Esophagus muscularis mucosa (tissue), 3 donors: ENCODE measurements at regions not wholly inside any gene's neighbourhood (a gene's known extent, or its start where the extent isn't known, plus 50 kb on each side); places are given as distances from the start of the nearest gene placed in this dataset.
"Not testable (repeated sequence)": the region's sequence is repeated elsewhere in the genome, so short reads cannot be mapped to it uniquely, and the experiment has no call there.

ENCODE experiments used
- POLR2AphosphoS5 ChIP-seq, 2 donors: sonication (generic); formaldehyde crosslinking; IDR thresholded peaks; one replicate each; pipeline ENCODE4 v1.6.1; 2017; ENCODE audit warnings: antibody characterized with exemption in 2 of 2
- TF ChIP-seq, protein P1 (sequence below), 3 experiments: fragments of 200-600 bp in 2 of 3; fragments of 450-650 bp in 1 of 3; sonication (generic) in 2 of 3; IDR thresholded peaks; one replicate each; pipeline ENCODE4 v1.5.1; 2017 to 2019; ENCODE audit warnings: antibody characterized with exemption in 3 of 3, mild to moderate bottlenecking in 2 of 3, moderate library complexity in 1 of 3

DNA sequence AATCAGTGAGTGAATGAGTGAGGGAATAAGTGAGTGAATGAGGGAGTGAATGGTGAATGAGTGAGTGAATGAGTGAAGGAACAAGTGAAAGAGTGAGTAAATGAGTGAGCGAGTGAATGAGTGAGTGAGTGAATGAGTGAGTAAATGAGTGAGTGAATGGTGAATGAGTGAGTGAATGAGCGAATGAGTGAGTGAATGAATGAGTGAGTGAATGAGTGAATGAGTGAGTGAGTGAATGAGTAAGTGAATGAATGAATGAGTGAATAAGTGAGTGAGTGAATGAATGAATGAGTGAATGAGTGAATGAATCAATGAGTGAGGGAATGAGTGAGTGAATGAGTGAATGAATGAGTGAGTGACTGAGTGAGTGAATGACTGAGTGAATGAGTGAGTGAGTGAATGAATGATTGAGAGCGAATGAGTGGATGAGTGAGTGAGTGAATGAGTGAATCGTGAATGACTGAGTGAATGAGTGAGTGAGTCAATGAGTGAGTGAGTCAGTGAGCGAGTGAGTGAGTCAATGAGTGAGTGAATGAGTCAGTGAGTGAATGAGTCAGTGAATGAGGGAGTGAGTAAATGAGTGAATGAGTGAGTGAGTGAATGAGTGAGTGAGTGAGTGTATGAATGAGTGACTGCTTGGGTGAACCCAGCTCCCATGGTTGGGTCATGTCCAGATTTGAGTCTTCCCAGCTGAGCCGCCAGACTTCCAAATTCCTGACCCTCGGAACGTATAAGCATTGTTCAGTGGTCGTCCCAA, 133.0 kb downstream of the NPIPB11 start:
- TF ChIP-seq, protein P1, sequence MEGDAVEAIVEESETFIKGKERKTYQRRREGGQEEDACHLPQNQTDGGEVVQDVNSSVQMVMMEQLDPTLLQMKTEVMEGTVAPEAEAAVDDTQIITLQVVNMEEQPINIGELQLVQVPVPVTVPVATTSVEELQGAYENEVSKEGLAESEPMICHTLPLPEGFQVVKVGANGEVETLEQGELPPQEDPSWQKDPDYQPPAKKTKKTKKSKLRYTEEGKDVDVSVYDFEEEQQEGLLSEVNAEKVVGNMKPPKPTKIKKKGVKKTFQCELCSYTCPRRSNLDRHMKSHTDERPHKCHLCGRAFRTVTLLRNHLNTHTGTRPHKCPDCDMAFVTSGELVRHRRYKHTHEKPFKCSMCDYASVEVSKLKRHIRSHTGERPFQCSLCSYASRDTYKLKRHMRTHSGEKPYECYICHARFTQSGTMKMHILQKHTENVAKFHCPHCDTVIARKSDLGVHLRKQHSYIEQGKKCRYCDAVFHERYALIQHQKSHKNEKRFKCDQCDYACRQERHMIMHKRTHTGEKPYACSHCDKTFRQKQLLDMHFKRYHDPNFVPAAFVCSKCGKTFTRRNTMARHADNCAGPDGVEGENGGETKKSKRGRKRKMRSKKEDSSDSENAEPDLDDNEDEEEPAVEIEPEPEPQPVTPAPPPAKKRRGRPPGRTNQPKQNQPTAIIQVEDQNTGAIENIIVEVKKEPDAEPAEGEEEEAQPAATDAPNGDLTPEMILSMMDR (IDR thresholded peaks at IDR 0.05) = not testable (repeated sequence)
- not testable (repeated sequence) for TF ChIP-seq POLR2AphosphoS5 (IDR thresholded peaks at IDR 0.05)
